ENCODE measurements at regions not wholly inside any gene's neighbourhood (a gene's known extent, or its start where the extent isn't known, plus 50 kb on each side); places are given as distances from the start of the nearest gene placed in this dataset.

GRCh38 chr2:198749364-198749763, 708.4 kb downstream of the SATB2 start:
- TF ChIP-seq POLR2AphosphoS5 (IDR thresholded peaks at IDR 0.05; ENCODE audit: low read depth, low read length) (no peak), POLR2A (IDR thresholded peaks at IDR 0.05; ENCODE audit: low read depth, low read length) (no peak), SPI1 (IDR thresholded peaks at IDR 0.05; ENCODE audit: low read depth, low read length) (no peak), TAF1 (IDR thresholded peaks at IDR 0.05; ENCODE audit: low read depth, low read length) (no peak), PAX5 (IDR thresholded peaks at IDR 0.05; ENCODE audit: insufficient read depth, low read length, severe bottlenecking) (no peak)

Data from GM12891 (cell line).